HEK293 (cell line): ENCODE measurements at regions not wholly inside any gene's neighbourhood (a gene's known extent, or its start where the extent isn't known, plus 50 kb on each side); places are given as distances from the start of the nearest gene placed in this dataset.

ENCODE experiments used
- CTCF ChIA-PET: fragments of 350-600 bp; formaldehyde crosslinking; extraction: SDS; loops from one replicate; lab custom pipeline; 2021; ENCODE audit warnings: antibody characterized with exemption; lab: Yijun Ruan, JAX
- POLR2A ChIA-PET: fragments of 300-600 bp; formaldehyde crosslinking; extraction: SDS; loops from one replicate; lab custom pipeline; 2020; ENCODE audit warnings: antibody characterized with exemption, inconsistent platforms; lab: Yijun Ruan, JAX
- H3K27ac ChIP-seq: fragments of 200-500 bp; sonication (Bioruptor generic); 2 replicates; pipeline ENCODE4 v1.5.1; 2014; ENCODE audit warnings: low read depth, low read length, control low read depth, inconsistent platforms; ENCODE audit errors: extremely low read depth
- H3K36me3 ChIP-seq, 2 experiments: fragments of 200-500 bp in 1 of 2; sonication (Bioruptor generic) in 1 of 2; 1 replicate in 1 of 2; 2 replicates in 1 of 2; pipeline ENCODE4 v1.5.1; 2014 to 2017; ENCODE audit warnings: inconsistent platforms in 2 of 2, low read length in 2 of 2; ENCODE audit not compliant: control insufficient read depth in 2 of 2, insufficient read depth in 1 of 2
- H3K4me1 ChIP-seq: fragments of 200-500 bp; sonication (Bioruptor generic); 2 replicates; pipeline ENCODE4 v1.5.1; 2014; ENCODE audit warnings: mild to moderate bottlenecking, low read length, inconsistent platforms; ENCODE audit not compliant: control insufficient read depth, insufficient read depth
- H3K4me3 ChIP-seq: 2 replicates; pipeline ENCODE4 v1.5.1; 2011; ENCODE audit warnings: low read depth, mild to moderate bottlenecking, control low read depth, low read length, moderate library complexity
- H3K9me3 ChIP-seq: fragments of 200-500 bp; sonication (Bioruptor generic); 2 replicates; pipeline ENCODE4 v1.5.1; 2014; ENCODE audit warnings: low read depth, low read length, inconsistent platforms; ENCODE audit not compliant: control insufficient read depth, insufficient read depth
- KLF16 ChIP-seq: fragments of 450-650 bp; formaldehyde crosslinking; IDR thresholded peaks from 2 replicates; pipeline ENCODE4 v1.5.1; 2017; ENCODE audit warnings: missing biosample characterization, missing genetic modification characterization
- OSR2 ChIP-seq: fragments of 450-650 bp; formaldehyde crosslinking; IDR thresholded peaks from 2 replicates; pipeline ENCODE4 v1.5.1; 2016; ENCODE audit warnings: missing biosample characterization, missing genetic modification characterization
- SCRT1 ChIP-seq: fragments of 450-650 bp; formaldehyde crosslinking; IDR thresholded peaks from 2 replicates; pipeline ENCODE4 v1.5.1; 2016; ENCODE audit warnings: missing biosample characterization, missing genetic modification characterization, borderline replicate concordance
- SP2 ChIP-seq: fragments of 450-650 bp; formaldehyde crosslinking; IDR thresholded peaks from 2 replicates; pipeline ENCODE4 v1.5.1; 2016; ENCODE audit warnings: missing biosample characterization, missing genetic modification characterization
- TCF7L2 ChIP-seq: IDR thresholded peaks from 2 replicates; pipeline ENCODE4 v1.6.1; 2011; ENCODE audit warnings: low read depth, mild to moderate bottlenecking, inconsistent platforms, low read length, moderate library complexity, borderline replicate concordance
- ZFP69B ChIP-seq: fragments of 450-650 bp; formaldehyde crosslinking; IDR thresholded peaks from 2 replicates; pipeline ENCODE4 v1.5.1; 2016; ENCODE audit warnings: missing biosample characterization, missing genetic modification characterization
- ZNF121 ChIP-seq: fragments of 450-650 bp; formaldehyde crosslinking; IDR thresholded peaks from 2 replicates; pipeline ENCODE4 v1.5.1; 2016; ENCODE audit warnings: missing biosample characterization, missing genetic modification characterization
- ZNF140 ChIP-seq: fragments of 450-650 bp; formaldehyde crosslinking; IDR thresholded peaks from 2 replicates; pipeline ENCODE4 v1.5.1; 2016; ENCODE audit warnings: missing biosample characterization, missing genetic modification characterization
- ZNF266 ChIP-seq: fragments of 450-650 bp; formaldehyde crosslinking; IDR thresholded peaks from 2 replicates; pipeline ENCODE4 v1.5.1; 2016; ENCODE audit warnings: missing biosample characterization, missing genetic modification characterization, low read depth
- ZNF426 ChIP-seq: fragments of 450-650 bp; formaldehyde crosslinking; IDR thresholded peaks from 2 replicates; pipeline ENCODE4 v1.5.1; 2017; ENCODE audit warnings: missing biosample characterization, missing genetic modification characterization, mild to moderate bottlenecking, inconsistent platforms, moderate library complexity
- ZNF514 ChIP-seq: fragments of 450-650 bp; formaldehyde crosslinking; IDR thresholded peaks from 2 replicates; pipeline ENCODE4 v1.5.1; 2016; ENCODE audit warnings: missing biosample characterization, missing genetic modification characterization
- ZNF530 ChIP-seq: fragments of 450-650 bp; formaldehyde crosslinking; IDR thresholded peaks from 2 replicates; pipeline ENCODE4 v1.5.1; 2016; ENCODE audit warnings: low read depth, missing biosample characterization, missing genetic modification characterization
- ZNF768 ChIP-seq: fragments of 450-650 bp; formaldehyde crosslinking; IDR thresholded peaks from 2 replicates; pipeline ENCODE4 v1.5.1; 2018; ENCODE audit warnings: missing biosample characterization, mild to moderate bottlenecking, missing genetic modification characterization
- ZNF776 ChIP-seq: fragments of 450-650 bp; formaldehyde crosslinking; IDR thresholded peaks from 2 replicates; pipeline ENCODE4 v1.5.0; 2017; ENCODE audit warnings: missing biosample characterization, missing genetic modification characterization, borderline replicate concordance
- ZNF791 ChIP-seq: fragments of 450-650 bp; formaldehyde crosslinking; IDR thresholded peaks from 2 replicates; pipeline ENCODE4 v1.5.1; 2016; ENCODE audit warnings: missing biosample characterization, missing genetic modification characterization
- ZNF843 ChIP-seq: fragments of 450-650 bp; formaldehyde crosslinking; IDR thresholded peaks from 2 replicates; pipeline ENCODE4 v1.5.1; 2016; ENCODE audit warnings: missing biosample characterization, missing genetic modification characterization
- ZSCAN16 ChIP-seq: fragments of 450-650 bp; formaldehyde crosslinking; IDR thresholded peaks from 2 replicates; pipeline ENCODE4 v1.5.1; 2016; ENCODE audit warnings: missing biosample characterization, missing genetic modification characterization
- TF ChIP-seq, protein P1 (sequence below): IDR thresholded peaks from 2 replicates; pipeline ENCODE4 v1.6.1; 2011; ENCODE audit warnings: mild to moderate bottlenecking, low read depth, low read length, borderline replicate concordance
- TF ChIP-seq, protein P2 (sequence below): fragments of 450-650 bp; formaldehyde crosslinking; IDR thresholded peaks from 2 replicates; pipeline ENCODE4 v1.5.0; 2017; ENCODE audit warnings: missing biosample characterization, missing genetic modification characterization, borderline replicate concordance
- TF ChIP-seq, protein P3 (sequence below): fragments of 450-650 bp; formaldehyde crosslinking; IDR thresholded peaks from 2 replicates; pipeline ENCODE4; 2016; ENCODE audit warnings: missing biosample characterization, missing genetic modification characterization
- TF ChIP-seq, protein P4 (sequence below): fragments of 450-650 bp; formaldehyde crosslinking; IDR thresholded peaks from 2 replicates; pipeline ENCODE4 v1.5.1; 2016; ENCODE audit warnings: missing biosample characterization, missing genetic modification characterization

DNA sequence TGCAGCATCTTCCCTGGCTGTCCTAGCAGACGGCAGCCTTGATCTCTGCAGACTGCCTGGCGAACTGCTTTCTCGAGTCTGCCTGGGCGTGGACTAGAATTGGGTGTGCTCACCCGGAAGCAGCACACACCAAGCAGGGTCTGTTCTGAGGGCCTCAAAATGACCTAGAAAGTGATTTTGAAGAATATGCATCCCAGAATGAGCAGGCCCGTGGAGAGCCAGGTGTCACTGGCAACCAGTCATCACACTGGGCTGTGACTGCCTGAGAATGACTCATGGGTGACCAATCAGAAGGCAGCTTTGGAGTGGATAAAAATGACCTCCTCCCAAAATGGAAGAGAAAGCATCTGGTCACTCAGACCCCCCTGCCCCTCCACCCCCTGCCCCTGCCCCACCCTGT, 114.9 kb upstream of the NECTIN1 start:
- Histone ChIP-seq H3K27ac (no peak overlapping the region), H3K36me3 (no peaks in the 10 kb centered on the region), H3K4me1 (no peaks in the 10 kb centered on the region), H3K4me3 (no peak overlapping the region), H3K9me3 (no peaks in the 10 kb centered on the region)
- CTCF ChIA-PET = no interaction called here
- TF ChIP-seq, protein P1, sequence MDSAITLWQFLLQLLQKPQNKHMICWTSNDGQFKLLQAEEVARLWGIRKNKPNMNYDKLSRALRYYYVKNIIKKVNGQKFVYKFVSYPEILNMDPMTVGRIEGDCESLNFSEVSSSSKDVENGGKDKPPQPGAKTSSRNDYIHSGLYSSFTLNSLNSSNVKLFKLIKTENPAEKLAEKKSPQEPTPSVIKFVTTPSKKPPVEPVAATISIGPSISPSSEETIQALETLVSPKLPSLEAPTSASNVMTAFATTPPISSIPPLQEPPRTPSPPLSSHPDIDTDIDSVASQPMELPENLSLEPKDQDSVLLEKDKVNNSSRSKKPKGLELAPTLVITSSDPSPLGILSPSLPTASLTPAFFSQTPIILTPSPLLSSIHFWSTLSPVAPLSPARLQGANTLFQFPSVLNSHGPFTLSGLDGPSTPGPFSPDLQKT = no peak
- TF ChIP-seq, protein P2, sequence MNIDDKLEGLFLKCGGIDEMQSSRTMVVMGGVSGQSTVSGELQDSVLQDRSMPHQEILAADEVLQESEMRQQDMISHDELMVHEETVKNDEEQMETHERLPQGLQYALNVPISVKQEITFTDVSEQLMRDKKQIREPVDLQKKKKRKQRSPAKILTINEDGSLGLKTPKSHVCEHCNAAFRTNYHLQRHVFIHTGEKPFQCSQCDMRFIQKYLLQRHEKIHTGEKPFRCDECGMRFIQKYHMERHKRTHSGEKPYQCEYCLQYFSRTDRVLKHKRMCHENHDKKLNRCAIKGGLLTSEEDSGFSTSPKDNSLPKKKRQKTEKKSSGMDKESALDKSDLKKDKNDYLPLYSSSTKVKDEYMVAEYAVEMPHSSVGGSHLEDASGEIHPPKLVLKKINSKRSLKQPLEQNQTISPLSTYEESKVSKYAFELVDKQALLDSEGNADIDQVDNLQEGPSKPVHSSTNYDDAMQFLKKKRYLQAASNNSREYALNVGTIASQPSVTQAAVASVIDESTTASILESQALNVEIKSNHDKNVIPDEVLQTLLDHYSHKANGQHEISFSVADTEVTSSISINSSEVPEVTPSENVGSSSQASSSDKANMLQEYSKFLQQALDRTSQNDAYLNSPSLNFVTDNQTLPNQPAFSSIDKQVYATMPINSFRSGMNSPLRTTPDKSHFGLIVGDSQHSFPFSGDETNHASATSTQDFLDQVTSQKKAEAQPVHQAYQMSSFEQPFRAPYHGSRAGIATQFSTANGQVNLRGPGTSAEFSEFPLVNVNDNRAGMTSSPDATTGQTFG (tag by site-specific recombination) = no peak
- POLR2A ChIA-PET = no interaction called here

DNA sequence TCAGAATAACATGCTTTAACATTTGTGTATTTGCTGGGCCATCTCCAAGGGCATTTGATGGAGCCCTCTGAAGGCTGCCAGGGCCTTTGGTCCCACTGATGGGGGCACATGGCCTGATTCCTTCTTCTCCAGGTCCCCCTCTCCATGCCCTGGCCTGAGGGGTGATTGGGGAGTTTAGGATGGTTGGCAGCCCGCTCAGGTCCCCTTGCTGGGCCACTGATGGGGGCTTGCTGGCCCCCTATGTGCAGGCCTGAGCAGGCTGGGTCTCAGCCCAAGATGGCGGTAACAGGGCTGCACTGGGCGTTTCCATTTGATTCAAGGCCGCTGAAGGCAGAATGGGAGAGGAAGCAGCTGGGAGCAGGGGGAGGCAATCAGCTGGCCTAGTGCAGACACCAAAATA, 113.7 kb upstream of the NECTIN1 start:
- Histone ChIP-seq H3K36me3 (no peaks in the 10 kb centered on the region), H3K27ac (no peak overlapping the region), H3K4me1 (no peaks in the 10 kb centered on the region)
- CTCF ChIA-PET = no interaction called here
- TF ChIP-seq SCRT1 (tag by site-specific recombination) = no peak
- TF ChIP-seq ZNF768 (tag by site-specific recombination) = no peak
- TF ChIP-seq, protein P3, sequence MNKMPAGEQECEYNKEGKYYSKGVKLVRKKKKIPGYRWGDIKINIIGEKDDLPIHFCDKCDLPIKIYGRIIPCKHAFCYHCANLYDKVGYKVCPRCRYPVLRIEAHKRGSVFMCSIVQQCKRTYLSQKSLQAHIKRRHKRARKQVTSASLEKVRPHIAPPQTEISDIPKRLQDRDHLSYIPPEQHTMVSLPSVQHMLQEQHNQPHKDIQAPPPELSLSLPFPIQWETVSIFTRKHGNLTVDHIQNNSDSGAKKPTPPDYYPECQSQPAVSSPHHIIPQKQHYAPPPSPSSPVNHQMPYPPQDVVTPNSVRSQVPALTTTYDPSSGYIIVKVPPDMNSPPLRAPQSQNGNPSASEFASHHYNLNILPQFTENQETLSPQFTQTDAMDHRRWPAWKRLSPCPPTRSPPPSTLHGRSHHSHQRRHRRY = no peak
- TF ChIP-seq ZNF121 (tag by site-specific recombination) = no peak
- no peak for TF ChIP-seq ZNF514 (tag by site-specific recombination)
- TF ChIP-seq ZNF530 (tag by site-specific recombination) = no peak
- TF ChIP-seq ZNF776 (tag by site-specific recombination) = no peak
- no peak for TF ChIP-seq SP2 (tag by site-specific recombination)
- TF ChIP-seq ZNF426 (tag by site-specific recombination) = no peak
- TF ChIP-seq, protein P4, sequence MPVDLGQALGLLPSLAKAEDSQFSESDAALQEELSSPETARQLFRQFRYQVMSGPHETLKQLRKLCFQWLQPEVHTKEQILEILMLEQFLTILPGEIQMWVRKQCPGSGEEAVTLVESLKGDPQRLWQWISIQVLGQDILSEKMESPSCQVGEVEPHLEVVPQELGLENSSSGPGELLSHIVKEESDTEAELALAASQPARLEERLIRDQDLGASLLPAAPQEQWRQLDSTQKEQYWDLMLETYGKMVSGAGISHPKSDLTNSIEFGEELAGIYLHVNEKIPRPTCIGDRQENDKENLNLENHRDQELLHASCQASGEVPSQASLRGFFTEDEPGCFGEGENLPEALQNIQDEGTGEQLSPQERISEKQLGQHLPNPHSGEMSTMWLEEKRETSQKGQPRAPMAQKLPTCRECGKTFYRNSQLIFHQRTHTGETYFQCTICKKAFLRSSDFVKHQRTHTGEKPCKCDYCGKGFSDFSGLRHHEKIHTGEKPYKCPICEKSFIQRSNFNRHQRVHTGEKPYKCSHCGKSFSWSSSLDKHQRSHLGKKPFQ (tag by site-specific recombination) = no peak
- no peak for TF ChIP-seq ZNF266
- no peak for TF ChIP-seq ZNF140
- no peak for TF ChIP-seq OSR2 (tag by site-specific recombination)
- no peak for TF ChIP-seq ZNF791 (tag by site-specific recombination)
- TF ChIP-seq ZSCAN16 (tag by site-specific recombination) = no peak
- TF ChIP-seq ZNF843 (tag by site-specific recombination) = no peak
- TF ChIP-seq KLF16 (tag by site-specific recombination) = no peak
- no peak for TF ChIP-seq ZFP69B
- no peak for TF ChIP-seq TCF7L2
- TF ChIP-seq, all 188 proteins: peak for 0
- H3K4me3 ChIP-seq = no peak overlapping the region
- no peaks in the 10 kb centered on the region for H3K9me3 ChIP-seq
- POLR2A ChIA-PET = interaction anchor here (0.7 kb wide), 1 partner anchor 29 kb away, joined by 3 read pairs; no protein-coding TSS in a partner anchor
